ENCODE measurements at regions not wholly inside any gene's neighbourhood (a gene's known extent, or its start where the extent isn't known, plus 50 kb on each side); places are given as distances from the start of the nearest gene placed in this dataset.

- peaks cover 28% of the 10 kb centered on the region for H3K4me1 Mint-ChIP-seq (ENCODE audit: unreplicated experiment)
These were observed 72.7 kb upstream of the LIMCH1 start for GRCh38 chr4:41465146-41465761.

GRCh38 chr4:41466249-41466648 lies 71.7 kb upstream of the LIMCH1 start:
- no peak for TF ChIP-seq CTCF (IDR thresholded peaks at IDR 0.05; ENCODE audit: unreplicated experiment)
- H3K27me3 Mint-ChIP-seq (ENCODE audit: unreplicated experiment), result no peaks in the 10 kb centered on the region
- H3K4me1 Mint-ChIP-seq (ENCODE audit: unreplicated experiment), result peaks cover 34% of the 10 kb centered on the region
- no peak overlapping the region for H3K27ac Mint-ChIP-seq (ENCODE audit: unreplicated experiment)
- DNase-seq (ENCODE audit: low spot score), result no peak
- H3K4me3 Mint-ChIP-seq (ENCODE audit: unreplicated experiment), result no peak overlapping the region
- H3K36me3 Mint-ChIP-seq (ENCODE audit: low read depth, unreplicated experiment), result peaks cover 25% of the 10 kb centered on the region
- no peaks in the 10 kb centered on the region for H3K9me3 Mint-ChIP-seq (ENCODE audit: unreplicated experiment)

More at GRCh38 chr4:41465146-41465761, 72.7 kb upstream of the LIMCH1 start:
- no peak overlapping the region for H3K4me3 Mint-ChIP-seq (ENCODE audit: unreplicated experiment)
- H3K27me3 Mint-ChIP-seq (ENCODE audit: unreplicated experiment), result no peaks in the 10 kb centered on the region
- DNase-seq (ENCODE audit: low spot score), result no peak
- H3K9me3 Mint-ChIP-seq (ENCODE audit: unreplicated experiment), result no peaks in the 10 kb centered on the region
- TF ChIP-seq CTCF (IDR thresholded peaks at IDR 0.05; ENCODE audit: unreplicated experiment), result no peak
- H3K36me3 Mint-ChIP-seq (ENCODE audit: low read depth, unreplicated experiment), result peaks cover 20% of the 10 kb centered on the region
- H3K27ac Mint-ChIP-seq (ENCODE audit: unreplicated experiment), result no peak overlapping the region

GRCh38 chr4:41468122-41468521 lies 69.8 kb upstream of the LIMCH1 start:
- Mint-ChIP-seq H3K27ac (ENCODE audit: unreplicated experiment) (no peak overlapping the region), H3K4me3 (ENCODE audit: unreplicated experiment) (no peak overlapping the region), H3K9me3 (ENCODE audit: unreplicated experiment) (no peaks in the 10 kb centered on the region), H3K36me3 (ENCODE audit: low read depth, unreplicated experiment) (peaks cover 19% of the 10 kb centered on the region), H3K27me3 (ENCODE audit: unreplicated experiment) (peaks cover 2% of the 10 kb centered on the region), H3K4me1 (ENCODE audit: unreplicated experiment) (peaks cover 38% of the 10 kb centered on the region)
- TF ChIP-seq CTCF (IDR thresholded peaks at IDR 0.05; ENCODE audit: unreplicated experiment), result no peak
- no peak for DNase-seq (ENCODE audit: low spot score)

- Mint-ChIP-seq H3K4me3 (ENCODE audit: unreplicated experiment) (no peak overlapping the region), H3K4me1 (ENCODE audit: unreplicated experiment) (peaks cover 22% of the 10 kb centered on the region), H3K27me3 (ENCODE audit: unreplicated experiment) (peaks cover 2% of the 10 kb centered on the region), H3K36me3 (ENCODE audit: low read depth, unreplicated experiment) (peaks cover 12% of the 10 kb centered on the region), H3K9me3 (ENCODE audit: unreplicated experiment) (no peaks in the 10 kb centered on the region), H3K27ac (ENCODE audit: unreplicated experiment) (no peak overlapping the region)
- no peak for DNase-seq (ENCODE audit: low spot score)
- TF ChIP-seq CTCF (IDR thresholded peaks at IDR 0.05; ENCODE audit: unreplicated experiment), result no peak
These were observed 66.6 kb upstream of the LIMCH1 start for GRCh38 chr4:41471126-41472071.

- Mint-ChIP-seq H3K27me3 (ENCODE audit: unreplicated experiment) (peaks cover 2% of the 10 kb centered on the region), H3K4me1 (ENCODE audit: unreplicated experiment) (peaks cover 22% of the 10 kb centered on the region), H3K4me3 (ENCODE audit: unreplicated experiment) (no peak overlapping the region), H3K9me3 (ENCODE audit: unreplicated experiment) (no peaks in the 10 kb centered on the region), H3K27ac (ENCODE audit: unreplicated experiment) (no peak overlapping the region), H3K36me3 (ENCODE audit: low read depth, unreplicated experiment) (peaks cover 12% of the 10 kb centered on the region)
- TF ChIP-seq CTCF (IDR thresholded peaks at IDR 0.05; ENCODE audit: unreplicated experiment), result no peak
- DNase-seq (ENCODE audit: low spot score), result no peak
These were observed 65.9 kb upstream of the LIMCH1 start for GRCh38 chr4:41472081-41472480.
